MM.1S (cell line): ENCODE measurements at regions not wholly inside any gene's neighbourhood (a gene's known extent, or its start where the extent isn't known, plus 50 kb on each side); places are given as distances from the start of the nearest gene placed in this dataset.

Source experiments
- EZH2 ChIP-seq: fragments of 300-600 bp; sonication (generic); optimal IDR thresholded peaks from 2 replicates; pipeline ENCODE3; 2017; ENCODE audit warnings: low read depth, mild to moderate bottlenecking, antibody characterized with exemption, low read length, mixed read lengths
- TF ChIP-seq, protein P1 (sequence below): fragments of 300-600 bp; sonication (generic); IDR thresholded peaks from 2 replicates; pipeline ENCODE4 v1.5.1; 2016; ENCODE audit warnings: antibody characterized with exemption, low read length, mixed read lengths

GRCh38 chr6:222468-222867 is 69.8 kb upstream of the DUSP22 start:
- TF ChIP-seq, protein P1, sequence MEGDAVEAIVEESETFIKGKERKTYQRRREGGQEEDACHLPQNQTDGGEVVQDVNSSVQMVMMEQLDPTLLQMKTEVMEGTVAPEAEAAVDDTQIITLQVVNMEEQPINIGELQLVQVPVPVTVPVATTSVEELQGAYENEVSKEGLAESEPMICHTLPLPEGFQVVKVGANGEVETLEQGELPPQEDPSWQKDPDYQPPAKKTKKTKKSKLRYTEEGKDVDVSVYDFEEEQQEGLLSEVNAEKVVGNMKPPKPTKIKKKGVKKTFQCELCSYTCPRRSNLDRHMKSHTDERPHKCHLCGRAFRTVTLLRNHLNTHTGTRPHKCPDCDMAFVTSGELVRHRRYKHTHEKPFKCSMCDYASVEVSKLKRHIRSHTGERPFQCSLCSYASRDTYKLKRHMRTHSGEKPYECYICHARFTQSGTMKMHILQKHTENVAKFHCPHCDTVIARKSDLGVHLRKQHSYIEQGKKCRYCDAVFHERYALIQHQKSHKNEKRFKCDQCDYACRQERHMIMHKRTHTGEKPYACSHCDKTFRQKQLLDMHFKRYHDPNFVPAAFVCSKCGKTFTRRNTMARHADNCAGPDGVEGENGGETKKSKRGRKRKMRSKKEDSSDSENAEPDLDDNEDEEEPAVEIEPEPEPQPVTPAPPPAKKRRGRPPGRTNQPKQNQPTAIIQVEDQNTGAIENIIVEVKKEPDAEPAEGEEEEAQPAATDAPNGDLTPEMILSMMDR = no peak
- TF ChIP-seq EZH2 = no peak
